ENCODE measurements at regions not wholly inside any gene's neighbourhood (a gene's known extent, or its start where the extent isn't known, plus 50 kb on each side); places are given as distances from the start of the nearest gene placed in this dataset.

GRCh38 chr3:82942041-82942440 is 1180.6 kb upstream of the GBE1 start:
- TF ChIP-seq ETS1 (IDR thresholded peaks at IDR 0.05), result no peak
- TF ChIP-seq, protein P1, sequence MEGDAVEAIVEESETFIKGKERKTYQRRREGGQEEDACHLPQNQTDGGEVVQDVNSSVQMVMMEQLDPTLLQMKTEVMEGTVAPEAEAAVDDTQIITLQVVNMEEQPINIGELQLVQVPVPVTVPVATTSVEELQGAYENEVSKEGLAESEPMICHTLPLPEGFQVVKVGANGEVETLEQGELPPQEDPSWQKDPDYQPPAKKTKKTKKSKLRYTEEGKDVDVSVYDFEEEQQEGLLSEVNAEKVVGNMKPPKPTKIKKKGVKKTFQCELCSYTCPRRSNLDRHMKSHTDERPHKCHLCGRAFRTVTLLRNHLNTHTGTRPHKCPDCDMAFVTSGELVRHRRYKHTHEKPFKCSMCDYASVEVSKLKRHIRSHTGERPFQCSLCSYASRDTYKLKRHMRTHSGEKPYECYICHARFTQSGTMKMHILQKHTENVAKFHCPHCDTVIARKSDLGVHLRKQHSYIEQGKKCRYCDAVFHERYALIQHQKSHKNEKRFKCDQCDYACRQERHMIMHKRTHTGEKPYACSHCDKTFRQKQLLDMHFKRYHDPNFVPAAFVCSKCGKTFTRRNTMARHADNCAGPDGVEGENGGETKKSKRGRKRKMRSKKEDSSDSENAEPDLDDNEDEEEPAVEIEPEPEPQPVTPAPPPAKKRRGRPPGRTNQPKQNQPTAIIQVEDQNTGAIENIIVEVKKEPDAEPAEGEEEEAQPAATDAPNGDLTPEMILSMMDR (conservative IDR thresholded peaks at IDR 0.05; ENCODE audit: low read depth in 2 of 2), result no peak
